Astrocyte of the cerebellum (primary cell): ENCODE measurements at regions not wholly inside any gene's neighbourhood (a gene's known extent, or its start where the extent isn't known, plus 50 kb on each side); places are given as distances from the start of the nearest gene placed in this dataset.

ENCODE experiments used
- DNase-seq: peaks from one replicate; pipeline ENCODE4 v3.0.0-alpha.2; 2011; ENCODE audit warnings: low read depth
- H3K4me3 ChIP-seq: 2 replicates; pipeline ENCODE4 v1.5.1; 2011; ENCODE audit warnings: mild to moderate bottlenecking, low read depth, low read length, moderate library complexity
- CTCF ChIP-seq: IDR thresholded peaks from 2 replicates; pipeline ENCODE4 v1.5.1; 2012; ENCODE audit warnings: low read length, low read depth, moderate library complexity, mild to moderate bottlenecking; ENCODE audit errors: missing control alignments
- in situ Hi-C: cut with HindIII; loops from 2 replicates; pipeline ENCODE4 v1.10.0; 2017; ENCODE audit warnings: low sequenced_read_pairs

- H3K4me3 ChIP-seq: no peak overlapping the region
- no peak for DNase-seq
- in situ Hi-C loops: no loop called here
- no peak for TF ChIP-seq CTCF
These were observed 236.6 kb upstream of the KLHL29 start for GRCh38 chr2:23148342-23148741.

GRCh38 chr2:23149777-23150176 lies 235.2 kb upstream of the KLHL29 start:
- DNase-seq: no peak
- no peak for TF ChIP-seq CTCF
- in situ Hi-C loops: no loop called here
- H3K4me3 ChIP-seq: no peak overlapping the region

GRCh38 chr2:23153484-23153883 lies 231.5 kb upstream of the KLHL29 start:
- H3K4me3 ChIP-seq: no peak overlapping the region
- no peak for DNase-seq
- in situ Hi-C loops: no loop called here
- no peak for TF ChIP-seq CTCF

- in situ Hi-C loops: no loop called here
These were observed 230.0 kb upstream of the KLHL29 start for GRCh38 chr2:23155022-23155421.

GRCh38 chr2:23157812-23158211 lies 227.2 kb upstream of the KLHL29 start:
- TF ChIP-seq CTCF: no peak
- H3K4me3 ChIP-seq: no peak overlapping the region
- DNase-seq: no peak
- in situ Hi-C loops: no loop called here

More at GRCh38 chr2:23155022-23155421, 230.0 kb upstream of the KLHL29 start:
- TF ChIP-seq CTCF: no peak
- no peak for DNase-seq
- no peak overlapping the region for H3K4me3 ChIP-seq

GRCh38 chr2:23158306-23158705 lies 226.7 kb upstream of the KLHL29 start:
- DNase-seq: no peak
- no peak for TF ChIP-seq CTCF
- no peak overlapping the region for H3K4me3 ChIP-seq
- in situ Hi-C loops: no loop called here
